GM19023 (cell line): ENCODE measurements at regions not wholly inside any gene's neighbourhood (a gene's known extent, or its start where the extent isn't known, plus 50 kb on each side); places are given as distances from the start of the nearest gene placed in this dataset.
"Not testable (repeated sequence)": the region's sequence is repeated elsewhere in the genome, so short reads cannot be mapped to it uniquely, and the experiment has no call there.

Experiments
- ATAC-seq: cut with Tn5 transposase; IDR thresholded peaks from one replicate; pipeline ENCODE4 v1.9.1; 2021; ENCODE audit warnings: mild to moderate bottlenecking, moderate library complexity; ENCODE audit not compliant: unreplicated experiment

- no peak for ATAC-seq
Measured at GRCh38 chr7:114182837-114183236, 231.8 kb upstream of the FOXP2 start.

DNA sequence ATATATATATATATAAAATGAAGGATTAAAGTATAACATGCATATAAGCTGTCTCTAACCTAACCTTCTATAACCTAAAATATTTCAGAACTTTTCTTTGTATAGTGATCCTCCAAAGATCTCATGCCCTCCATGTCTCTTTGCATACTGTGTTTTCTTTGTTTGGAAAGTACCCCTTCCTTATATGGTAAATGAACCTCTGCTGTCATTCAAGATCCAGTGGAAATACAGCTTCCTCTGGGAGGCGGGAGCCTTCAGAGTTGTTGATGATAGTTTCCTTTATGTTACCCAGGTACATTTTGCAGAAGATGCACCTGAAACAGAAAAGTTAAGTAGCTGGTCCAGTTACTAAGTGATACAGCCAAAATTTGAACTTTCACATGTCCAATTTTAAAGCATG, 233.3 kb upstream of the FOXP2 start:
- ATAC-seq, result no peak

GRCh38 chr7:114180556-114181266, 233.9 kb upstream of the FOXP2 start:
- ATAC-seq, result no peak

DNA sequence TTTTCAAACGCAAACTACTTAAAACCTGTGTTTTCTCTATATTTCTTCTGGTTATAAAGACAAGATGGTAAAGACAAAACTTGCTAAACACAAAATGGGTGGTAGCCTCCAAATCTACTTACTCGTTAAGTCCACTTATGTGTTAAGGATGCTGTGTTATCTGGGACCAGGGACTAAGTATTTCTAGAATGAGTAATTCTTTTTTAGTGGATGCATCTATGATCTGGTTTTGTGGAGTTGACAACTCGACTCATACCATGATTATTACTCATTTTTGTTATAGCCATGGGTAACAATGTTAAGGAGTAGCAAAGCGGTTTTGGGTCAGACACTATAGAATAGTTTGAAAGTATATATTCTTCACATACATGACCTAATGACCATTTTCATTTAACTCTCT, 239.5 kb upstream of the FOXP2 start:
- ATAC-seq, result no peak

DNA sequence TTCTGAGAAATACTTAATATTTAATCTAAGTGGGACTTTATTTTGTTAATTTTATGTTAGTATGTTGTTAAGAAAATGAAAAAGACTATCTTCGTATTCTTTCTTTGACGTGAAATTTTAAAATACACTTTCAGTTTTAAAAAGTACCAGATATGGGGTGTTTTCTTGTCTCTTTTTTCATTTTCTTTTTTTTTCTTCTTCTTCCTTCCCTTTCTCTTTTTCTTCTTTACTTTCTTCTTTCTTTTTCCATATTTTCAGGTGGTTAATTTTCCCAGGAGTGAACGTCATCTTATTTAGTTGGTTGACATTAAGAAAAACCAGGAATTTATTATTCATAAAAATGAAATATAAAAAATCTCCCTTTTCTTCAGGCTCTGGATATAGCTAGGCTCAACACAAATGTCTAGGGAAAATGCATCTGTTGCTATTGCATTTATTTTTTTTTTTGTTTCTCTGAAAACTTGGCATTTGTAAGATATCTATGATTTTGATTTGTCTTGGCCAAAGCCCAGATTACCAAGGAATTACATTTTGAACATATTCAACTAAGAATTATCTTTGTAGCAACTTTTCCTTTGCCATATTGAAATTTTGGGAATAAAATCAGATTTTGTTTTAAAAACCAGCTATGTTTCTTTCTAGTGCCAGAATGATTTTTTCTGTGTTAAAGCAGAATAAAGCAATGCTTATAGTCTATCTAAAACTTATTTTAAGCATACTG, 241.3 kb upstream of the FOXP2 start:
- ATAC-seq, result no peak

GRCh38 chr7:114169389-114169788, 245.2 kb upstream of the FOXP2 start:
- ATAC-seq, result not testable (repeated sequence)

GRCh38 chr7:114160925-114161324, 242.1 kb upstream of the PPP1R3A start:
- ATAC-seq, result no peak

- no peak for ATAC-seq
Measured at GRCh38 chr7:114158854-114159253, 240.0 kb upstream of the PPP1R3A start.

- no peak for ATAC-seq
Measured at GRCh38 chr7:114158275-114158674, 239.5 kb upstream of the PPP1R3A start.

DNA sequence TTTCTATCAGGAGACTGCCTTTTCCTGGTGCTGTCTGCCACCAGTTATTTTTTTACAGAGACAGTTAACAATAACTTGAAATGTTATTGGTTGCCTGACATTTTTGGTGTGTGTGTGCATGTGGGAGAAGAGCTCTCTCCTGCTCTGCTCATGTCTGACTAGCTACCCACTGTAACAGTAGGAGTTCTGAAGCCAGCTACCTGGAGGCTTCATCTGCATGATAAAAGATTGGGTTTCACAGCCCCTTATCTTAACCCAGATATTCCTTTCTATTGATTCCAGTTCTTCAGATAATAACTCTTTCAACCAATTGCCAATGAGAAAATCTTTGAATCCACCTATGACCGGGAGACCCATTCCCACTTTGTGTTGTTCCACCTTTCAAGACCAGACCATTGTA, 237.4 kb upstream of the PPP1R3A start:
- ATAC-seq, result no peak

DNA sequence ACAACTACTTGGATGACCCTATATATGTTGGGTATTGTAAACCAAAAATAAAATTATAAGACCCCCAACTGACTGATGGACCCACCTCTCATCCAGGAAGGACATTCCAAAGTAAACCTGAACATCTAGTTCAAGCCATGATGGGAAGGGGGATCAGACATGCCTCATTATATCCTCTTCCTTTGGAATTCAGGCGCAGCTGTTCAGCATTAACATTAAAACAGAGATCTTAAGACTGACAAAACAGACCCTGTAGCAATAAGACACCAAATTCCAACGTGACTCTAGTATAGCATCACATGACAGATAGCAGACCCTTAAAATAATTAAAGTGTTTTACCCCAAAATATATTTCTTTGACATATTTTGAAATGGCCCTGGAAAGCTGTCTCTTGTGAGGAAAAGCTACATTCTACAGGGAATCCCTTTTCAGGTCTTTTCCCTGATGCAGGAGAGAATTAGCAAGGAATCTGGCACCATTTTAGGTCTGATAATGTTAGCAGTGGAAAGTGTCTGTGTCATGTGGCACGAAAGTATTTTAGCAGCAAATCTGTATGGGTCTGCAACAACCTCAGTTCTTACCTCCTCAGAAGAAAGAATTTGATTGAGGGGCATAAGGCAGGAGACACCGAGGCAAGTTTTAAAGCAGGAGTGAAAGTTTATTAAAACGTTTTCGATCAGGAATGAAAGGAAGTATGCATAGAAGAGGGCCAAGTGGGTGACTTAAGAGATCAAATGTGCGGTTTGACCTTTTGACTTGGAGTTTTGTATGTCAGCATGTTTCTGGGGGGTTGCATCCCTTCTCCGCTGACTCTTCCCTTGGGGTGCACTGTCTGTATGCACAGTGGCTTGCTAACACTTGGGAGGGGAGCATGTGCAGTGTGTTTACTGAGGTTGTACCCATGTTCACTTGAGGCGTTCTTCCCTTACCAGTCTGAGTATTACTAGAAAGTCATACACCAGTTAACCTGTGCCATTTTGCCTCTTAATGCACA, 236.6 kb upstream of the PPP1R3A start:
- ATAC-seq, result no peak

DNA sequence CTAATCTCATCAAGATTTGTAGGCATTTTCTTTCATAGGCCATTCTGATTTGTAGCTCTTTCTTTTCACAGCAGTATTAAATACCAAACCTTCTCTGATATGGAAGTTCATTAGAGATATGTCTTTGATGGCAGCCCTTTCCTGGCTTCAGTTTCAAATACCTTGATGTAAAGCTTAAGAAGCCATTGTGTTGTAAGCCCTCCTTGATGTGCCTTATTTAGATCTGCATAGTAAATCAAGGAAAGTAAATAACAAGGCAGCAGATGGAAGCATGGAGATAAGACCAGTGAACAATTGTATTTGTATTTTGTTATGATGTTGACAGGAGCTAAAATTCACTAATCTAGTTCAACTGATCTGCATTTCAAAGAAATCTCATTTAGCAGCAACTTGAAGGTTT, 234.9 kb upstream of the PPP1R3A start:
- no peak for ATAC-seq

DNA sequence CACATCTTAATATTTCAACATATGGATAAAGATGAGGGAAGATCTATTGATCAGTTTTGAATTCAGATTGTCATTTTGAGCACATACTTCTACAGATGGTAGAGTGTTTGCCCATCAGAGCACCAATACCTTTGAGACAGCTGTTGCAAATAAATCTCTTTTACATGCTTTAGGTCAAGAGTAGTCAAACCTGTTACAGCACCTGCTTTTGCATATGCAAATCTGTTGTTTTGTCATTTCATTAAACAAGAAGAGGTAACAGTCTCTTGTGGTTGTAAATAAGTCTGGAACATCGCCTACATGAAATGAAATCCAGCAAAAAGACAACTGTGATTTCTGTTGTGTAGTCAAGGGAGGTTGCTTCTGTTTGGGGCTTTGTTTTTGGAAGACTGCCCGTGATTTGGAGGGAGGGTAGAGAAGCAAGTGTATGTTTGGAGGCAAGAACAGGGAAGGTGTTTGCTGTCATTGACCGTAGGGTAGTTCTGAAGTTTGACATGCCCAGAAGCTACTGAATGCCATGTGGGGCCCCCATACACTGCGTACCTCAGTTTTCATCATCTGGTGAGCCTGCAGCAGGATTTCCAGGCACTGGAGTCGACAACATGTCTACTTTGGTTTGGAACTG, 233.6 kb upstream of the PPP1R3A start:
- no peak for ATAC-seq

DNA sequence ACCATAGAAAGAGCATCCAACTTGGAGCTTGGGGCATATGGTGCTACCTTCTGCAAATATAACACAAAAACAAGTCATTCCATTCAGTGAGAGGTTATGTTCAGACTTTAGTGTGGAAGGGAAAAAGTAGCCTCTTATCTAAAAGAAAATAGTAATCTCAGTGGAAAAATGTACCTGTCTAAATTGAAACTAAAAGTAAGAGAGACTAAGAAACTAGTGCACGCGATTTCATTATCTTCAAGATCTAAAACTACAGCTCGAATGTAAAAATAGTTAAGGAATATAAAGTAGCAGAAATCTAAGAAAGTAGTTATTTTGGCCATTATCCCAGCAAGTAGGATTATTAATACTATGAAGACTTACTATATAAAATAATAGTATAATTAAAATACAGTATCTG, 233.0 kb upstream of the PPP1R3A start:
- ATAC-seq, result no peak

DNA sequence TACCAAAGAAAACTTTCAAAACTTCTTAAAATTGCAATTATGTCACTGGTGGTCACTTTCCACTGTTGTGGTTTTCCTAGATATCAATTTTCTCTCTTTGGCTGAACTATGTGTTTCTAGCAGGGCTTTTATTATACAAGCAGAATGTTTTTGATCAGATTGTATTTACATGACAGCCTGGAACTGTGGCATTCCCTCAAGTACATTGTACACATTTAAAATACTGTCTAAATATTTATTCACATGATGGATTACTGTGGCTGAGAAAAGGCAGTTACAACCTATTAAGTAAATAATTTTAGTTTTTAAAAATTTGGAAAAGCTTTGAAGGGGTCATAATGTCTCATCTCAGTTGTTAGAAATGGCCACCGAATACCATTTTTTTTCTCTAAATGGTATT, 231.9 kb upstream of the PPP1R3A start:
- ATAC-seq, result no peak

- no peak for ATAC-seq
Measured at GRCh38 chr7:114148779-114149178, 230.0 kb upstream of the PPP1R3A start.

DNA sequence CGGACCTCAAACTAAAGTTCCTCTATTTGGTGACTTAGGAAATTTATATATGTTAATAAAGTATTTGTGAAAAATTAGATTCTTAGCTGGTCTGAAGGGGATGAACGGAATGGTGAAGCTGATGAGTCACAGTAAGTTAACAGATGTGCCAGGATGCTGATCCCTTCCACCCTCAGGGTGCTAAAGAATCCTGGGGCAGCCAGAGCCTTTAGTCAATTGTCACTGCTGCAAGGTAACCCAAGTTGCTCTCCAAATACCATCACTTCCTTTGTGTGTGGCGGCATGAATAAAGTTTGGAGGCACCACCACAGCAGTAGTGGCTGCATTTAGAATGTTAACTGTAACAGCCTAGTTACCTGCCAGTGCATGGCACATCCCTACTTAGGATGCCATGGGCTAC, 222.6 kb upstream of the PPP1R3A start:
- no peak for ATAC-seq

DNA sequence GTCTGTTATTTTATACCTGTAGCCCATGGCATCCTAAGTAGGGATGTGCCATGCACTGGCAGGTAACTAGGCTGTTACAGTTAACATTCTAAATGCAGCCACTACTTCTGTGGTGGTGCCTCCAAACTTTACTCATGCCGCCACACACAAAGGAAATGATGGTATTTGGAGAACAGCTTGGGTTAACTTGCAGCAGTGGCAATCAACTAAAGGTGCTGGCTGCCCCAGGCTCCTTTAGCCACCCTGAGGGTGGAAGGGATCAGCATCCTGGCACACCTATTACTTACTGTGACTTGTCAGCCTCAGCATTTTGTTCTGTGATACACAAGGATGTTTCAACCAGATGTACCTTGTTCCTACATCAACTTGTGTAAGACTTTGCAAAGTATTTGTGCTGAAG, 221.8 kb upstream of the PPP1R3A start:
- no peak for ATAC-seq

GRCh38 chr7:114139690-114140089, 220.9 kb upstream of the PPP1R3A start:
- ATAC-seq, result not testable (repeated sequence)

DNA sequence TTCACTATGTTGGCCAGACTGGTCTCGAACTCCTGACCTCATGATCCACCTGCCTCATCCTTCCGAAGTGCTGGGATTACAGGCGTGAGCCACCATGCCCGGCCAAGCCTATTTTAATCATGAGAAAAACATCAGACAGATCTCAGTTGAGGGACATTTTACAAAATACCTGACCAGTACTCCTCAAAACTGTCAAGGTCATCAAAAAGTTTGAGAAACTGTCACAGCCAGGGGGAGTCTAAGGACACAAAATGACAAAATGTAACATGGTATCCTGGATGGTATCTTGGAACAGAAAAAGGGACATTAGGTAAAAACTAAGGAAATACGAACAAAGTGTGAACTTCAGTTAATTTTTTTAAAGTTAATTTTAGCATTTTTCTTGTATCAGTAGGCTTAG, 219.8 kb upstream of the PPP1R3A start:
- ATAC-seq, result no peak

DNA sequence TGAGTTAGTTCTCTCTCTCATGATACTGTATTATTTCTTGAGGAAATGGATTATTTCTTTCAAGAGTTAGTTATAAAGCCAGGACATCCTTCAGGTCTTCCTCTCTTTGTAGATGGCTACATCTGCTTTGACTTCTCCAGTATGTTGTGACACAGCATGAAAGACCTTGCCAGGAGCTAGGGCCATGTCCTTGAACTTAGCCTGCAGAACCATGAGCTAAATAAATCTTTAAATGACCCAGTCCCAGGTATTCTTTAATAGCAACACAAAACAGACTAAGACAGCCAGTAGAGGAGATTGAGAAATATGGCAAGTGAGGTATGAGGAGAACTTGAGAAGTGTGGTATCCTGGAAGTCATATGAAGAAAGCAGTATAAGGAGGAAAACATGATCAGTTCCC, 214.9 kb upstream of the PPP1R3A start:
- no peak for ATAC-seq
